Spinal cord (tissue), 9 donors: ENCODE measurements at regions not wholly inside any gene's neighbourhood (a gene's known extent, or its start where the extent isn't known, plus 50 kb on each side); places are given as distances from the start of the nearest gene placed in this dataset.
A peak's percentile ranks its signal among the peaks of the same experiment; 100 is the strongest.

Experiments used
- DNase-seq, 6 donors: peaks; one replicate each; pipeline versions ENCODE4 v3.0.0 to v3.0.0-alpha.2; 2013 to 2015; ENCODE audit warnings: low spot score in 6 of 6, low read depth in 4 of 6
- H3K27ac ChIP-seq: one replicate; pipeline ENCODE4 v1.5.1; 2013; ENCODE audit warnings: low read depth, low read length, control low read depth
- H3K27me3 ChIP-seq: one replicate; pipeline ENCODE4 v1.6.1; 2013; ENCODE audit warnings: low read length; ENCODE audit not compliant: control insufficient read depth, insufficient read depth
- H3K36me3 ChIP-seq: one replicate; pipeline ENCODE4 v1.6.1; 2013; ENCODE audit warnings: low read length; ENCODE audit not compliant: control insufficient read depth, insufficient read depth
- H3K4me1 ChIP-seq: one replicate; pipeline ENCODE4 v1.6.1; 2013; ENCODE audit warnings: low read length; ENCODE audit not compliant: control insufficient read depth, insufficient read depth
- H3K4me3 ChIP-seq: one replicate; pipeline ENCODE4 v1.5.1; 2013; ENCODE audit warnings: low read depth, low read length, control low read depth
- H3K9me3 ChIP-seq: one replicate; pipeline ENCODE4 v1.6.1; 2013; ENCODE audit warnings: low read length; ENCODE audit not compliant: control insufficient read depth, insufficient read depth
- WGBS: methylation state at CpG from one replicate; pipeline ENCODE4 v1.1.5; 2013; ENCODE audit warnings: missing lambda C conversion rate; ENCODE audit not compliant: insufficient coverage; 5-methylcytosine and 5-hydroxymethylcytosine counted together
- donor health status: healthy.

- Histone ChIP-seq H3K36me3 (no peaks in the 10 kb centered on the region), H3K4me3 (no peak overlapping the region), H3K27me3 (no peaks in the 10 kb centered on the region), H3K9me3 (no peaks in the 10 kb centered on the region), H3K4me1 (no peaks in the 10 kb centered on the region), H3K27ac (no peak overlapping the region)
- no peak for DNase-seq
Observed at GRCh38 chr2:186187854-186188253, 298.2 kb upstream of the ZC3H15 start.

DNA sequence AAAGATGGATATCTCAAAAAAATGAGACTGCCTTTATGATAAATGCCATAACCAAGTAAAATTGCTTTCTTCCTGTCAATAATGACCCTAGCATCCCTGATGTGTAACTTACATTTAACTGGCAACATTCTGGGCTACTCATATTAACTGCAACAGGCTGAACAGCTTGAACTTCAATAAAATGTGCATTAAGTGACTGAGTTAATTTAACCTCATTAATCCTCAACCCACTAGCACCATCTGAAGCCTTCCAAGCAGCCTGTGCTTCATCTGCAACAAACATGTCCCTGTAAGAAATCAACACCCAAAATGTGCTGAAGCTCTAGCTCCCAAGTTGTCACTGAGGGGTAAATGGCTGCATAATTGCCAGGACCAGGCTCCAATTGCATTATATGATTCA is 296.2 kb upstream of the ZC3H15 start:
- Histone ChIP-seq H3K4me1 (no peaks in the 10 kb centered on the region), H3K27me3 (no peaks in the 10 kb centered on the region), H3K36me3 (no peaks in the 10 kb centered on the region), H3K4me3 (no peak overlapping the region), H3K9me3 (no peaks in the 10 kb centered on the region), H3K27ac (no peak overlapping the region)
- DNase-seq = peak in 1 of 6 donors; percentile 83

GRCh38 chr2:186195696-186196095 is 290.4 kb upstream of the ZC3H15 start:
- no CpG with 5 or more reads among the region's 3 CpGs for WGBS
- Histone ChIP-seq H3K27me3 (no peaks in the 10 kb centered on the region), H3K4me1 (no peaks in the 10 kb centered on the region), H3K9me3 (no peaks in the 10 kb centered on the region), H3K4me3 (no peak overlapping the region), H3K27ac (no peak overlapping the region), H3K36me3 (no peaks in the 10 kb centered on the region)
- no peak for DNase-seq

- WGBS = no CpG with 5 or more reads among the region's 1 CpG
- no peaks in the 10 kb centered on the region for H3K4me1 ChIP-seq
Observed at GRCh38 chr2:186197955-186198354, 288.1 kb upstream of the ZC3H15 start.

DNA sequence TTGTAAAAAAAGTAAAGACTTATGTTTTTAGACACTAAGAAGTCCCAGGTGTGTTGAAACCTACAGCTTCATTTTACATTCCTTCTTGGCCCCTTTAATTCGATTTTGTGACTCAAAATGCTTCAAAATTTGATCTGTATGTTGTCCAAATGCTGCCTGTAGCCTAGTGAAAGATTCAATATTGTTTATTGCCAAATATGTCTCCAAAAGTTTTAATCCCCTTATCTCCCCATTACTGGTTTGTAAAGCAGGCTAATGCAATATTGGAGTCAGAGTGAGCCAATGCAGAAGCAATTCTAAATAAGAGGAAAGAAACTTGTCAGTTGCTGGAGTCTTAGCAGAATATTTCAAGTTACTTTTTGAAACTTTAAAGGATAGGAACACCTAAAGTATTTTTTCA is 287.0 kb upstream of the ZC3H15 start:
- no peak for DNase-seq
- Histone ChIP-seq H3K27ac (no peak overlapping the region), H3K36me3 (no peaks in the 10 kb centered on the region), H3K27me3 (no peaks in the 10 kb centered on the region), H3K9me3 (no peaks in the 10 kb centered on the region), H3K4me3 (no peak overlapping the region), H3K4me1 (no peaks in the 10 kb centered on the region)
- WGBS = no CpG with 5 or more reads among the region's 1 CpG

More at GRCh38 chr2:186197955-186198354, 288.1 kb upstream of the ZC3H15 start:
- no peaks in the 10 kb centered on the region for H3K27me3 ChIP-seq
- no peak for DNase-seq
- H3K27ac ChIP-seq = no peak overlapping the region
- no peaks in the 10 kb centered on the region for H3K36me3 ChIP-seq
- no peak overlapping the region for H3K4me3 ChIP-seq
- H3K9me3 ChIP-seq = no peaks in the 10 kb centered on the region

- Histone ChIP-seq H3K4me1 (no peaks in the 10 kb centered on the region), H3K4me3 (no peak overlapping the region), H3K36me3 (no peaks in the 10 kb centered on the region), H3K27ac (no peak overlapping the region), H3K9me3 (no peaks in the 10 kb centered on the region), H3K27me3 (no peaks in the 10 kb centered on the region)
- DNase-seq = no peak
Observed at GRCh38 chr2:186201371-186201770, 284.7 kb upstream of the ZC3H15 start.

DNA sequence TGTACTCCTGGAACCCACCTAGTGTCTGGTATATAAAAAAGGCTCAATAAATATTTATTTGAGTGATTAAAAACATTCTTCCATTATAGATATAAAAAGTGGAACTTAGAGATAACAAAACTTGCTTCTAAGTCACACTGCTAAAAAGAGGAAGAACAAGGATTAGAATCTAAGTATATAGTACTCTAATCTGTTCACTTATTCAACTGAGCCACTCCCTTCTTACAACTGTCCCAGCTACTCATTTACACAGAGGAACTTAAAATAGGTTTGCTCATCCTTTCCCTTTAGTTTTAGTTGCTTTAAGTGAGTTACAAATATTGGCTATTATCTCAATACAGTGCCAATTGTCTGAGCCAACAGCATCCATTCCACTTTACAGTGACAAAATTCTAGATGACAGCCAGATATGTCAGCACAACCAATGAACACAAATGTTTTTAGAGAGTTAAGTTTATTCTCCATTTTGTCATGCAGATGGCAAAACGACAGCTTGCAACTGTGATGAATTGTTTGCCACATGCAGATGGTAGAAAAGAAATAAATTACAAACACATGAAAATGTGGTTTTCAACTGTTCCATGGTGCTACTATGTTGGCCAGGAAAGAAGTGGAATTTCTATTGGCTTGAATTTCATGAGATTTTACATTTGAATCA is 280.7 kb upstream of the ZC3H15 start:
- no CpG with 5 or more reads among the region's 1 CpG for WGBS
- Histone ChIP-seq H3K9me3 (no peaks in the 10 kb centered on the region), H3K36me3 (no peaks in the 10 kb centered on the region), H3K4me3 (no peak overlapping the region), H3K27ac (no peak overlapping the region), H3K4me1 (no peaks in the 10 kb centered on the region), H3K27me3 (no peaks in the 10 kb centered on the region)
- DNase-seq = peak in 2 of 6 donors; percentile 28 to 92

DNA sequence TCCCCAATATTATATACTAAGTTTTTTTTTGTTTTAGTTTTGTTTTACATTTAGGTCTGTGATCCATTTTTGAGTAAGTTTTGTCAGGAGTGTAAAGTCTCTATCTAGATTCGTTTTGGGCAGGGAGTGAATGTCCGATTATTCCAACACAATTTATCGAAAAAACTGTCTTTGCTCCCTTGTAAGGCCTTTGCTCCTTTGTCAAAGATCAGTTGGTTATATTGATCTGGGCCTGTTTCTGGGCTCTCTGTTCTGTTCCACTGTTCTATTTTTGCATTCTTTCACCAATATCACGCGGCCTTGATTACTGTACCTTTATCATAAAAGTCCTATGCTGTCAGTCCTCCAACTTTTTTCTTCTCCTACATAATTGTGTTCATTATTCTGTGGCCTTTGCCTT is 276.5 kb upstream of the ZC3H15 start:
- Histone ChIP-seq H3K9me3 (no peaks in the 10 kb centered on the region), H3K27me3 (no peaks in the 10 kb centered on the region), H3K4me1 (no peaks in the 10 kb centered on the region), H3K27ac (no peak overlapping the region), H3K4me3 (no peak overlapping the region), H3K36me3 (no peaks in the 10 kb centered on the region)
- DNase-seq = no peak
- no CpG with 5 or more reads among the region's 5 CpGs for WGBS

DNA sequence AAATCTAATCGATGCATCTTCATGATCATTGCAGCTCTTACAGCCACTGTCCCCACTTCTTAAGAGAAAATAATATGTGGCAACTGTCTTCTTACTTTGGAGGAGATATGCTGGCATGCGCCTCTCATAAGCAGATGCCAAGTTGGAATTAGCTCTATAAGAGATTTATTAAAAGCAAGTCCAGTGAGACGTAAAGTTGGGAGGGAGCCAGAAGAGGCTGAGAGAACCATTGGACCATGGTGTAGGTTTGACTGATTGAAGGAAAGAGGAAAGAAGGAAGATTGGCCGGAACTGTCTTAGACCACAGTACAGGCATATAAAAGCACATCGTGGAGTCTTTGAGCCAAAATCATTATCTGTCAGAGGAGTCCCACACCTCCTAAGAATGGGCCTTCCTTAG is 265.7 kb upstream of the ZC3H15 start:
- Histone ChIP-seq H3K27ac (no peak overlapping the region), H3K4me3 (no peak overlapping the region), H3K4me1 (no peaks in the 10 kb centered on the region), H3K36me3 (no peaks in the 10 kb centered on the region), H3K9me3 (no peaks in the 10 kb centered on the region), H3K27me3 (no peaks in the 10 kb centered on the region)
- DNase-seq = no peak
- WGBS = 85% methylated on average over 3 of the region's 5 CpGs

- no peaks in the 10 kb centered on the region for H3K27me3 ChIP-seq
- H3K4me1 ChIP-seq = no peaks in the 10 kb centered on the region
- no peaks in the 10 kb centered on the region for H3K36me3 ChIP-seq
- H3K27ac ChIP-seq = no peak overlapping the region
- H3K9me3 ChIP-seq = peaks cover 7% of the 10 kb centered on the region
- H3K4me3 ChIP-seq = no peak overlapping the region
- no CpG with 5 or more reads among the region's 1 CpG for WGBS
- DNase-seq = no peak
Observed at GRCh38 chr2:186229265-186229664, 256.8 kb upstream of the ZC3H15 start.
